OCI-LY3 (cell line): ENCODE measurements at regions not wholly inside any gene's neighbourhood (a gene's known extent, or its start where the extent isn't known, plus 50 kb on each side); places are given as distances from the start of the nearest gene placed in this dataset.

Source experiments
- H2AFZ ChIP-seq: fragments of 200-600, 300-600 bp; shearing (Covaris generic); 2 replicates; pipeline ENCODE4 v1.6.0; 2014; ENCODE audit warnings: antibody characterized with exemption, low read depth, low read length
- H3K27ac ChIP-seq: fragments of 200-600, 300-600 bp; sonication (generic); 2 replicates; pipeline ENCODE4 v1.5.1; 2014; ENCODE audit warnings: mild to moderate bottlenecking, low read length, moderate library complexity, mixed read lengths
- H3K27me3 ChIP-seq: fragments of 200-600, 300-600 bp; sonication (generic); 2 replicates; pipeline ENCODE4 v1.6.1; 2014; ENCODE audit warnings: low read depth, low read length, mixed read lengths
- H3K36me3 ChIP-seq: fragments of 200-600, 300-600 bp; sonication (generic); replicated peaks from 2 replicates; pipeline ENCODE3; 2014; ENCODE audit warnings: low read depth, low read length, mixed read lengths
- H3K4me1 ChIP-seq: fragments of 300-600, 200-600 bp; sonication (generic); 2 replicates; pipeline ENCODE4 v1.6.1; 2014; ENCODE audit warnings: low read length, mixed read lengths
- H3K4me2 ChIP-seq: fragments of 200-600, 300-600 bp; sonication (generic); 2 replicates; pipeline ENCODE4 v1.6.1; 2014; ENCODE audit warnings: low read length, mixed read lengths
- H3K4me3 ChIP-seq: fragments of 300-600, 200-600 bp; sonication (generic); 2 replicates; pipeline ENCODE4 v1.5.1; 2014; ENCODE audit warnings: antibody characterized with exemption, mild to moderate bottlenecking, low read length, moderate library complexity
- H3K79me2 ChIP-seq: fragments of 300-600, 200-600 bp; shearing (Covaris generic); 2 replicates; pipeline ENCODE4 v1.6.1; 2014; ENCODE audit warnings: mild to moderate bottlenecking, low read length, mixed read lengths
- H3K9ac ChIP-seq: fragments of 300-600, 200-600 bp; shearing (Covaris generic); 2 replicates; pipeline ENCODE4 v1.6.0; 2014; ENCODE audit warnings: mild to moderate bottlenecking, low read length, moderate library complexity
- H3K9me3 ChIP-seq: fragments of 200-600, 300-600 bp; shearing (Covaris generic); 2 replicates; pipeline ENCODE4 v1.6.1; 2014; ENCODE audit warnings: low read length, mixed read lengths; ENCODE audit not compliant: insufficient read depth
- H4K20me1 ChIP-seq: fragments of 200-600, 300-600 bp; sonication (generic); 2 replicates; pipeline ENCODE4 v1.6.1; 2016; ENCODE audit warnings: low read length, mixed read lengths; ENCODE audit not compliant: insufficient read depth
- CTCF ChIP-seq: fragments of 200-600, 300-600 bp; sonication (generic); IDR thresholded peaks from 2 replicates; pipeline ENCODE4 v1.5.1; 2014; ENCODE audit warnings: antibody characterized with exemption, low read length, low read depth
- EZH2phosphoT487 ChIP-seq: fragments of 200-600 bp; shearing (Covaris generic); IDR thresholded peaks from 2 replicates; pipeline ENCODE4 v1.6.1; 2018; ENCODE audit warnings: antibody characterized with exemption, mixed run types, low read depth

- H3K4me3 ChIP-seq = no peak overlapping the region
- no peaks in the 10 kb centered on the region for H3K36me3 ChIP-seq
- H3K9me3 ChIP-seq = no peaks in the 10 kb centered on the region
- no peak overlapping the region for H2AFZ ChIP-seq
- TF ChIP-seq CTCF (no peak), EZH2phosphoT487 (no peak)
- H3K9ac ChIP-seq = no peak overlapping the region
- no peak overlapping the region for H3K4me2 ChIP-seq
- H3K27me3 ChIP-seq = no peaks in the 10 kb centered on the region
- H3K27ac ChIP-seq = no peak overlapping the region
- no peaks in the 10 kb centered on the region for H4K20me1 ChIP-seq
- H3K4me1 ChIP-seq = no peaks in the 10 kb centered on the region
- no peaks in the 10 kb centered on the region for H3K79me2 ChIP-seq
Observed at GRCh38 chr10:78865538-78865875, 203.3 kb upstream of the ZMIZ1 start.

GRCh38 chr10:78865931-78866717, 202.6 kb upstream of the ZMIZ1 start:
- Histone ChIP-seq H3K9ac (no peak overlapping the region), H3K27ac (no peak overlapping the region), H3K4me2 (no peak overlapping the region), H3K4me1 (no peaks in the 10 kb centered on the region), H3K79me2 (no peaks in the 10 kb centered on the region), H4K20me1 (no peaks in the 10 kb centered on the region), H3K27me3 (no peaks in the 10 kb centered on the region), H3K9me3 (no peaks in the 10 kb centered on the region), H3K4me3 (no peak overlapping the region), H3K36me3 (no peaks in the 10 kb centered on the region), H2AFZ (no peak overlapping the region)
- TF ChIP-seq CTCF (no peak), EZH2phosphoT487 (no peak)

GRCh38 chr10:78866731-78867554, 201.8 kb upstream of the ZMIZ1 start:
- no peak overlapping the region for H3K27ac ChIP-seq
- H3K4me3 ChIP-seq = no peak overlapping the region
- H3K9me3 ChIP-seq = no peaks in the 10 kb centered on the region
- no peak overlapping the region for H3K9ac ChIP-seq
- H3K4me1 ChIP-seq = no peaks in the 10 kb centered on the region
- no peak overlapping the region for H3K4me2 ChIP-seq
- no peaks in the 10 kb centered on the region for H3K27me3 ChIP-seq
- no peaks in the 10 kb centered on the region for H3K79me2 ChIP-seq
- no peak for TF ChIP-seq CTCF
- TF ChIP-seq EZH2phosphoT487 = no peak
- H3K36me3 ChIP-seq = no peaks in the 10 kb centered on the region
- no peak overlapping the region for H2AFZ ChIP-seq
- no peaks in the 10 kb centered on the region for H4K20me1 ChIP-seq

DNA sequence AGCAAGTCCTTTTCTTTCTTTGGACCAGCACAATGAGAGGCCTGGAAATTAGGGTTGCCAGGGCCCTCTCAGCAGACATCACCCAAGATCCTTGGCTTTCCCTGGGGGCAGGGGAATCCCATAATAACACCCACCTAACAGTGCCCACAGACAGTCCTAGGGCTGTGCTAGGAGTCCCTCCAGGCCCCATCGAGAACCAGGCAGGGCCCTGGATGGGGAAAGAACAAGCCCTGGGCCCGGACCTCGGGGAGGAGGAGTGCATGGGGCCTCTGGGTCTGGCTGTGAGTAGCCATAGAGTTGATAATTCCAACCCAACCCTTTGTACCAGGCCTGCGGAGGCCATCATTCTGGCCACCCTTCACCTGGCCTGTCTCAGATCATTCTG, 201.2 kb upstream of the ZMIZ1 start:
- Histone ChIP-seq H2AFZ (no peak overlapping the region), H3K4me2 (no peak overlapping the region), H3K79me2 (no peaks in the 10 kb centered on the region), H3K27ac (no peak overlapping the region), H3K36me3 (no peaks in the 10 kb centered on the region), H3K9ac (no peak overlapping the region), H3K4me1 (no peaks in the 10 kb centered on the region), H3K4me3 (no peak overlapping the region), H3K9me3 (no peaks in the 10 kb centered on the region), H4K20me1 (no peaks in the 10 kb centered on the region), H3K27me3 (no peaks in the 10 kb centered on the region)
- TF ChIP-seq EZH2phosphoT487 (no peak), CTCF (no peak)
